Mucosa of stomach (tissue), 1 donor: ENCODE measurements at regions not wholly inside any gene's neighbourhood (a gene's known extent, or its start where the extent isn't known, plus 50 kb on each side); places are given as distances from the start of the nearest gene placed in this dataset.
"Not testable (repeated sequence)": the region's sequence is repeated elsewhere in the genome, so short reads cannot be mapped to it uniquely, and the experiment has no call there.

Experiments used
- H3K27me3 ChIP-seq: one replicate; pipeline ENCODE4 v1.7.0; 2013; ENCODE audit warnings: mild to moderate bottlenecking, low read length; ENCODE audit not compliant: control insufficient read depth, insufficient read depth
- H3K36me3 ChIP-seq: one replicate; pipeline ENCODE4 v1.7.0; 2013; ENCODE audit warnings: low read length; ENCODE audit not compliant: control insufficient read depth, insufficient read depth
- H3K4me1 ChIP-seq: one replicate; pipeline ENCODE4 v1.7.0; 2013; ENCODE audit warnings: mild to moderate bottlenecking, low read length; ENCODE audit not compliant: control insufficient read depth, insufficient read depth
- H3K4me3 ChIP-seq: one replicate; pipeline ENCODE4 v1.7.0; 2013; ENCODE audit warnings: low read length
- H3K9ac ChIP-seq: one replicate; pipeline ENCODE4 v1.7.0; 2013; ENCODE audit warnings: mild to moderate bottlenecking, low read length, moderate library complexity
- H3K9me3 ChIP-seq: one replicate; pipeline ENCODE4 v1.7.0; 2013; ENCODE audit warnings: mild to moderate bottlenecking, low read length, moderate library complexity; ENCODE audit not compliant: control insufficient read depth
- donor health status: Pancreatic carcinoma.

DNA sequence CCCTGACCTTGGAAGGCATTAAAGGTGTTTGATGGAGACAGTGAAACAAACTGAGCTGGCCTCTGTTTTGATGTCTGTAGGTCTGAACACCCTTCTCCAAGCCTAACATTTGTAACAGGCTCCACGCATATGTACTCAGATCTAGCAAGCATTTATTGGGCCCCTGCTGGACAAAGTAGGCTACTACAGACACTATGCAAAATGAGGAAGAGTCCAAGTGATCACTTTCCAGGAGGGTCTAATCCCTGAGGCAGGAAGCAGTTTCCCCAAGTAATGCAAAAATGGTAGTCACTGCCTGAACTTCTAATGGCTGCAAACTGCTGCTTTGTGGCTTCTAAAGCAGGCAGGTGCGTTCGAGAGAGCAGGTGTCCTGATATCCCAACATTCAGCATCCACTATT is 405.8 kb downstream of the MED13L start:
- H3K4me1 ChIP-seq: peaks cover 11% of the 10 kb centered on the region
- no peaks in the 10 kb centered on the region for H3K36me3 ChIP-seq

DNA sequence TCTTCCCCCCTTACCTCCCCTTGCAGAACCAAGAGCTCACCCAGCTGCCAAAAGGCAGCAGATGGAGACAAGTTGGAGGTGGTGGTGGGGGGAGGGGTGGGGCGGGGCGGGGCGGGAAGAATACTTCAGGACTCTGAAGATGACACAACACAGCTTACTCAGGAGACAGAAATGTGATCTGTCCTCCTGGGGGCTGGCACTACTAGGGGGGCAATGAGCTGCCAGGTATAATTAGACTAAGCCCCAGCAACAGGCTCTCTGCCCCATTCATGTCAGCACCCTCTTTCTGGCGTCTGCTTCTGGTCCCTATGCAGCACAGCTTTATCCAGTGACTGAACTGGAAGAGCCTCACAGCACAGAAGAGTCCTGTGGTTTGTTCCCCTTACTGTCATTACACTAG is 407.0 kb downstream of the MED13L start:
- Histone ChIP-seq H3K36me3 (no peaks in the 10 kb centered on the region), H3K9ac (no peak overlapping the region), H3K9me3 (no peaks in the 10 kb centered on the region), H3K4me1 (peaks cover 11% of the 10 kb centered on the region), H3K4me3 (no peak overlapping the region), H3K27me3 (no peaks in the 10 kb centered on the region)

More for the DNA sequence above, 405.8 kb downstream of the MED13L start:
- Histone ChIP-seq H3K9ac (no peak overlapping the region), H3K27me3 (no peaks in the 10 kb centered on the region), H3K4me3 (no peak overlapping the region), H3K9me3 (no peaks in the 10 kb centered on the region)

DNA sequence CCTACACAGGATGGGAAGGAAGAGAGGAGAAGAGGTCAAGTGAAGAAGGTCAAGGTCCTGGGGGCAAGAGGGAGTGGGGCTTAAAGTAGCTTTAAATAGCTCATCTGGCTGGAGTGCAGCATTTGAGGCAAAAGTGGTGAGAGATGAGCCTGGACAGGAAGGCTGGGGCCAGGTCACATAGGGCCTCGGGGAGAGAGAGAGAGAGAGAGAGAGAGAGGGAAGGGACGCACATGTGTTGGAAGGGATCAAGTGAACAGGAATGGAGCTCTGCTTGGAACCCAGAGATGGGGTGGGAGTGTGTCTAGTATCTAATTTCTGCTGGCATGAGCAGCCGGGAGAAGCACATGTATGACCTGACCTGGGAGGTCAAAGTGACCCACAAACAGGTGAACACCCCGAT is 407.5 kb downstream of the MED13L start:
- Histone ChIP-seq H3K4me3 (no peak overlapping the region), H3K9ac (no peak overlapping the region), H3K36me3 (no peaks in the 10 kb centered on the region), H3K27me3 (no peaks in the 10 kb centered on the region), H3K9me3 (no peaks in the 10 kb centered on the region), H3K4me1 (peaks cover 11% of the 10 kb centered on the region)

DNA sequence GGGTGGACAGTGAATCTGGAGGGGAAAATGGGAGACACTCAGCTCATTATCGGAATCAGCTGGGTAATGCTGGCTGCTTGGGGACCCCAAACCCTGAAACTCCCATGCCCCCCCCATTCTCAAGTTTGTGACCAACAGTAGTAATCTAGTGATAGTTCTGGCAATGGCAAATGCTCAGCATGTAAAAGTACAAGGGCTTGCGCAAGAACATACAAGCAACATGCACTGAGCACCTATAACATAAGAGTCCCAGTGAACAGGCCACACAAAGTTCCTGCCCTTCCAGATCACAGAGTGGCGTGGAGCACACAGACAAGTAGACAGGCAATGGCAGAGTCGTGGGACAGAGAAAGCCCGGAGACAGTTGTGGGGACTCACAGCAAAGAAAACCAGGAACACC is 407.9 kb downstream of the MED13L start:
- Histone ChIP-seq H3K36me3 (no peaks in the 10 kb centered on the region), H3K27me3 (no peaks in the 10 kb centered on the region), H3K4me1 (peaks cover 11% of the 10 kb centered on the region), H3K4me3 (no peak overlapping the region), H3K9ac (no peak overlapping the region), H3K9me3 (no peaks in the 10 kb centered on the region)

DNA sequence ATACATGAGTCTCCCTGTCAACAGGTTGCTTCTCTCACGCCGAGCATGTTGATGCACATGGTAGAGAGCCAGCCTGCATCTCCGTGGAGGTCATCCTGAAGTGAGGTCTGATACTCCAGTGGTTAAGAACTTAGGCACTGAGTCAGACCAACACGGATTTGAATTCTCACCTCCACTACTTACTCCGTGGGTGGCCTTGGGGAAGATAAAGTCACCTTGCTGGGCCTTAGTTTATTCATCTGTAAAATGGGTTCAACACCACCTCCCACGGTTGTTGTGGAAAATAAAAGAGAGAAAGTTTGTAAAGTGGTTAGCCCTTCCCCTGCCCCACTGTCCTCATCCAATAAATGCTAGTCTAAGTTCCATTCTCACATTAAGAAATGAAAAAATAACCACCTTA is 408.9 kb downstream of the MED13L start:
- Histone ChIP-seq H3K4me3 (no peak overlapping the region), H3K4me1 (peaks cover 11% of the 10 kb centered on the region), H3K9me3 (no peaks in the 10 kb centered on the region), H3K36me3 (no peaks in the 10 kb centered on the region), H3K9ac (no peak overlapping the region), H3K27me3 (no peaks in the 10 kb centered on the region)

DNA sequence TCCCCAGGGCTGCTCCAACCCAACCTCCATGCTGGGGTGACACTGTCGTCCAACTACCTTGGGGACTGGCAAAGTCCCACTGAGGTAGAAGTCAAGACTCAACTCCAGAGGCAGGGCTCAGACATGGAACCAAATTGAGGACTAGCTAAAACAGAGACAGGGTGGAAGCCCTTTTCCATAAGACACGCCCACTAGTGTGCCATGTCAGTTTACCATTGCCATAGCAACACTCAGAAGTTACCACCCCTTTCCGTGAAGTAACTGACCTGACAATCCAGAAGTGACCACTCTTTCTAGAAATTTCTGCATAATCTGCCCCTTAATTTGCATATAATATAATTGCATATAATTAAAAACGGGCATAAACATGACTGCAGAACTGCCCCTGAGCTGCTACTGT is 409.6 kb downstream of the MED13L start:
- Histone ChIP-seq H3K4me3 (no peak overlapping the region), H3K9ac (no peak overlapping the region), H3K4me1 (peaks cover 11% of the 10 kb centered on the region), H3K36me3 (no peaks in the 10 kb centered on the region), H3K27me3 (no peaks in the 10 kb centered on the region), H3K9me3 (no peaks in the 10 kb centered on the region)

DNA sequence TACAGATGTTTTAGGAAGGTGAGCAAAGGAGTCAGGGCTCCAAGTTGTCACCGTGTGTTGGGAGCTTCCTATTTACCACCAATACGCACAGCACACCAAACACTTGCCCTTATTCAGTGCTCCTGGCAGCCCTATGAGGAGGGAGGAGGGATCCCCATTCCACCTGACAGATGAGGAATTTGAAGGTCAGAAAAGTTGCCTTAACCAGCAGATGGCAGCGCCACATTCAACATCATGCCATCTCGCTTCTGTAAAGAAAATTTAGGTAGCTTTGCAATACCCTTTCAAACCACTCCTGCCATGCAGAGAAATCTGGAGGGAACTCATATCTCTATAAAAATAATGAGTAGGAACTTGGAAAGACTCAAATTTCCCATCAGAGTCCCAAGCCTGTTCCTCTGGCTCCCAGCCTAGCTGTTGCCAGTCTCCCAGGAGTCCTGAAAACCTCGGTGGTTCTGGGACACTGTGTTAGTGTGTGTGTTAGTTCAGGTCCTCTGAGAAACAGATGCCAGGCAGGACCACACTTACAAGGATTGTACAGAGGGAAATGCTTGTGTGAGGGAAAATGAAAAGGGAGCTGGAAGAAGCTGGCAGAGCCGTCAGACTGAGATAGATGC is 410.5 kb downstream of the MED13L start:
- Histone ChIP-seq H3K9me3 (no peaks in the 10 kb centered on the region), H3K27me3 (no peaks in the 10 kb centered on the region), H3K9ac (no peak overlapping the region), H3K36me3 (no peaks in the 10 kb centered on the region), H3K4me3 (no peak overlapping the region), H3K4me1 (peaks cover 2% of the 10 kb centered on the region)

DNA sequence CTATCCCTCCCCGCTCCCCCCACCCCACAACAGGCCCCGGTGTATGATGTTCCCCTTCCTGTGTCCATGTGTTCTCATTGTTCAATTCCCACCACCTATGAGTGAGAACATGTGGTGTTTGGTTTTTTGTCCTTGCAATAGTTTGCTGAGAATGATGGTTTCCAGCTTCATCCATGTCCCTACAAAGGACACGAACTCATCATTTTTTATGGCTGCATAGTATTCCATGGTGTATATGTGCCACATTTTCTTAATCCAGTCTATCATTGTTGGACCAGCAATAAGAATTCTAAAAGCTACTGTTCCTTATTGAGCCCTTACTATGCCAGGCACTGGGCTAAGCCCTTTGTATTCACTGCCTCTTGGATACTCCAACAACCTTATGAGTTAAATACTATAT is 411.2 kb downstream of the MED13L start:
- H3K9me3 ChIP-seq, H3K9ac ChIP-seq, H3K4me1 ChIP-seq, H3K36me3 ChIP-seq, H3K4me3 ChIP-seq, H3K27me3 ChIP-seq: not testable (repeated sequence)

DNA sequence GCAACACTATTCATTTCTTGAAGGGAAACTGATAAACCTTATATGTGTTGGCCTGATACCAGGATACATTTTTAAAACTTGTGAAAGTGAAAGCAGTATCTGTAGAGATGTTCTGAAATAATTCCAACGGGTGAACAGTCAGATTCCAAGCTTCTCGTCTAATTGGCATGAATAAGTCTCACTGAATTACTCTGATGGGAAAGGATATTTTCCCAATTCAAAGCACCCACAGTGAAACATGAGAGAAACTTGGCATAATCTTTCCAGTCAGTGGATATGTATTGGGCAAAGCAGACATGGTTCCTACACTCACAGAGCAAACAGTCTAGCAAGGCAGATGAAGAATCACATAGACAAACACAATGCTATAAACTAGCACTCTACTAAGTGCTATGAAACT is 413.1 kb downstream of the MED13L start:
- no peaks in the 10 kb centered on the region for H3K27me3 ChIP-seq
- H3K4me1 ChIP-seq: no peaks in the 10 kb centered on the region
- no peak overlapping the region for H3K9ac ChIP-seq
- H3K36me3 ChIP-seq: no peaks in the 10 kb centered on the region
- no peak overlapping the region for H3K4me3 ChIP-seq
- no peaks in the 10 kb centered on the region for H3K9me3 ChIP-seq

DNA sequence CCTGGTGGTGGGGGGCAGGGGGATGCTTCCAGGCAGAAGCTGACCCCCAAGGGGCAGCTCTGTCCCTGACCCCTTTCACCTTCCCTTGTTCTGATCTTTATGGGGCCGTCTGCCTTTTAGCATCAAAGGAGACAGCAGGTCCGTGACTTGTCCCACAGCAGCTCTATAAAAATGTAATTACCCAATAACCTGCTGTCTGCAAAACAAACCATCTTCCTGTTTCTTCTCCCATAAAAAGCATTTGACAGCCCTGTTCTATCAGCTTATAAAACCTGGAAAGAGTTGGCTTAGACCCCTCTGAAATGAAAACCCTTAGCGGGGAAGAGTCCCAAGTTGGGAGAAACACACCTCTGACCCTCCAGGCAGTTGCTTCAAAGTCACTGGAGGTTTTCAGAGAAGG is 416.9 kb downstream of the MED13L start:
- no peak overlapping the region for H3K9ac ChIP-seq
- H3K36me3 ChIP-seq: no peaks in the 10 kb centered on the region
- no peaks in the 10 kb centered on the region for H3K27me3 ChIP-seq
- H3K4me3 ChIP-seq: no peak overlapping the region
- no peaks in the 10 kb centered on the region for H3K9me3 ChIP-seq
- no peaks in the 10 kb centered on the region for H3K4me1 ChIP-seq

DNA sequence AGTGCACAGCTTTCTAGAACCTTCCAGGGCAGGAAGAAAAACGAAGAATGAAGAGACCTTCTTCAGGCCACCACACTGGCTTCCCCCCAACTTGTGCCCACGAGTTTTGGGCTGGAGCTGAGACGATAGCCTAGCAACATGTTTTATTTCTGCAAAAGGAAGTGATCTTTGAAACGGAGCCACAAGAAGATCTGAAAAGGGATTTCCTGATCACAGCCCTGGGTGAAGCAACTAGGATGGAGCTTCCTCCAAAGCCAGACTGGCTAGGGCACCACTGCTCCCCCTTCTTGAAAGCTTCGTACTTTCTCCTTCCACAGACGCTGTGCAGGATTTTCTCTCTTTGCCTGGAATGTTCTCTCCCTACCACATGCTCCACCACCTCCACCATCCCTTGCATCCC is 418.3 kb downstream of the MED13L start:
- Histone ChIP-seq H3K4me3 (no peak overlapping the region), H3K4me1 (no peaks in the 10 kb centered on the region), H3K9ac (no peak overlapping the region), H3K36me3 (no peaks in the 10 kb centered on the region), H3K27me3 (no peaks in the 10 kb centered on the region), H3K9me3 (no peaks in the 10 kb centered on the region)

DNA sequence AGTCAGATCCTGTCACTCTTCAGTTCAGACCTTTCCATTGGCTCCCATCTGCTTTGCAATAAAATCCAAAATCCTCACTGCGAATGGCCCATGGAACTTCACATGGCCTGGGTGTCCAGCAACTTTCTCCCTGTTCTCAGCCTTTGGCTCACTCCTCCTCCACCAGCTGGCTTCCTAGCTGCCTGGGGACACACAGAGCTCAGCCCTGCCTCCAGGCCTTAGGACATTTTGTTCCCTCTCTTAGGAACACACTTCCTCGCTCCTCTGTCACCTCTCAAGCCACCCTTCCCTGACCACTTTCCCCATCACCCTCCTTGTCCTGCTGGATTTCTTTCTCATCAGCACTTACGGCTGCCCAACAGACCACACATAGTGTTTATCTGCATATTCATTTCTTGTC is 419.6 kb downstream of the MED13L start:
- no peaks in the 10 kb centered on the region for H3K27me3 ChIP-seq
- H3K9ac ChIP-seq: no peak overlapping the region
- H3K4me3 ChIP-seq: no peak overlapping the region
- no peaks in the 10 kb centered on the region for H3K36me3 ChIP-seq
- no peaks in the 10 kb centered on the region for H3K9me3 ChIP-seq
- H3K4me1 ChIP-seq: no peaks in the 10 kb centered on the region
